ENCODE measurements at regions not wholly inside any gene's neighbourhood (a gene's known extent, or its start where the extent isn't known, plus 50 kb on each side); places are given as distances from the start of the nearest gene placed in this dataset.

DNA sequence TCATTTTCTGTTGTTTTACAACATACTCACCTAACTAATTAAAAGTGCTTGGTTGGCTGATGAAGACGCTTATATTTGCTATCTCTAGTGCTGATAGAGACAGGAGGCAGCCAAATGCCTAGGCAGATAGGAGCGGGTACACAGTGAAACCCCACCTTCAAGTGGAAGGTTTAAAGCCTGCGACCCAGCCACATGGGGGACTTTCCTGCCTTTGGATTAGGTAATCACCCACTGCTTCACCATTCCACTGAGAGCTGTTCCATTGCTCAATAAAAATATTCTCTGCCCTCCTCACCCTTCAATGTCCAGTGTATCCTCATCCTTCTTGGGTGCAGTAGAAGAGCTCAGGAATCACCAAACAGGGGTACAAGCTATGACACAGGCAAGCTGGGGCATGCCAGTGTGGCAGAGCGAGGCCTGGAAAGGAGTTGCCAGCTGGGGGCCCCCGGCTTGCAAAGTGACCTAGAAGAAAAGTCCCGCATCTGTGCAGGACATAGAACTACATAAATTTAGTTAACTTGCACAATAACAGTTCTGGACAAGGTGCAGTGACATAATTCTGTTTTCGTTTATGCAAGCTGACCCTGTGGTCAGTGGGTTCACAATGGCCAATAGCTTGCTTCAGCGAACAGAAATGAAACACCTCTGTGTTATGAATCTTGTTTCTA, 112.0 kb upstream of the MLIP start:
- no peaks in the 10 kb centered on the region for H3K9me3 Mint-ChIP-seq
- H3K36me3 Mint-ChIP-seq: no peaks in the 10 kb centered on the region
- H3K27ac Mint-ChIP-seq: no peak overlapping the region
- DNase-seq (ENCODE audit: low spot score in 2 of 2) (no peak), ATAC-seq (no peak)

DNA sequence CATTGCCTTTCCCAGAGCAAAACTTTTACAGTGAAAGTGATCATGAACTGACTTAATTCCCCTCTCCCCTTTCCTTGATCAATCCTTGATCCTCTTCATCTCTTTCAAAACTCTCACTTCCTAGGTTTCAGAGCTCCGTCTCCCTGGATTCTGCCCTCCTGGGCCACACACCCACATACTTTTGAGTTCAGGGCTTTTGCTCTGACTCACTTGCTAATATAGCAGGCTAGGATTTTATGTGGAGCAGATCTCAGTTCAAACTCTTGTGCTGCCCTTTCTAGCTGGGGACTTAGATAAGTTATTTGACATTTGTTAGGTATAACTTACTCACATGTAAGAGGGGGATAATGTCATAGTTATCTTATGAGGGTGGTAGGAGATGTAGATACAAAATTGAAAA, 109.1 kb upstream of the MLIP start:
- ATAC-seq (no peak), DNase-seq (ENCODE audit: low spot score in 2 of 2) (no peak)
- Mint-ChIP-seq H3K27ac (no peak overlapping the region), H3K36me3 (no peaks in the 10 kb centered on the region), H3K9me3 (no peaks in the 10 kb centered on the region)

DNA sequence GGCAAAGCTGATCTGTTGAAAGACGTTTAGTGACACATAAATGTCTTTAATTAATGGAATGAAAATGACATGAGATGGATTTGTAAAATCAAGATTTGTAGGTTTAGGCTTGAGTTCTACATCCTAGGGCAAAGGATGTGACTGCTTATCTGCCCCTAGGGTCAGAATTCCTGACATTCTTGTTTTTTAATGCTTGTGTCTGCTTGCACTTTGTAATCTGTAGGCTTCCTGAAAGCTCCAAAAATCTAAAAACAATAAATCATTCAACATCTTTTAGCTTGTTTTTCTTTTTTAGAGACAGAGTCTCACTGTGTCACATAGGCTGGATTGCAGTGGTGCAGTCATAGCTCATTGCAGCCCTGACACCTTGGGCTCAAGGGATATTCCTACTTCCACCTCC, 107.9 kb upstream of the MLIP start:
- Mint-ChIP-seq H3K36me3 (no peaks in the 10 kb centered on the region), H3K9me3 (no peaks in the 10 kb centered on the region), H3K27ac (no peak overlapping the region)
- DNase-seq (ENCODE audit: low spot score in 2 of 2): no peak
- ATAC-seq: no peak

DNA sequence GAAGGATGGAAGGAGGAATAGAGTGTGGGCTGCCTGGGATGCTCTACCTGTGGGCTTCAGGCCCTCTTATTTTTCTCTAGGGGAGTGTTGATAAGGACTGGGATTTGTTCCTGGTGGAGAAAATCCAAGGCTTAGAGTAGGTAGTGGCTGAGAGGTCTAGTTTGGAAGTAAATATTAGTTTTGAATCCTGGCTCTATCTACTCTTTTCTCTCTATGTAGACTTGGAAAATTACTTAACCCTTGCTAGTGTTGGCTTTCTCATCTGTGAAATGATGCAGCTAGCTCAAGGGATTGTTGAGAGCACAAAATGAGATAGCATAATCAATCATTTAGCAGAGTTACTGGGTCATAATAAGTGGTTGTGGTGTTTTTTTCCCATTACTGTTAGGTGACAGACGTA, 102.7 kb upstream of the MLIP start:
- DNase-seq (ENCODE audit: low spot score in 2 of 2) (no peak), ATAC-seq (no peak)
- Mint-ChIP-seq H3K27ac (no peak overlapping the region), H3K36me3 (no peaks in the 10 kb centered on the region), H3K9me3 (no peaks in the 10 kb centered on the region)

DNA sequence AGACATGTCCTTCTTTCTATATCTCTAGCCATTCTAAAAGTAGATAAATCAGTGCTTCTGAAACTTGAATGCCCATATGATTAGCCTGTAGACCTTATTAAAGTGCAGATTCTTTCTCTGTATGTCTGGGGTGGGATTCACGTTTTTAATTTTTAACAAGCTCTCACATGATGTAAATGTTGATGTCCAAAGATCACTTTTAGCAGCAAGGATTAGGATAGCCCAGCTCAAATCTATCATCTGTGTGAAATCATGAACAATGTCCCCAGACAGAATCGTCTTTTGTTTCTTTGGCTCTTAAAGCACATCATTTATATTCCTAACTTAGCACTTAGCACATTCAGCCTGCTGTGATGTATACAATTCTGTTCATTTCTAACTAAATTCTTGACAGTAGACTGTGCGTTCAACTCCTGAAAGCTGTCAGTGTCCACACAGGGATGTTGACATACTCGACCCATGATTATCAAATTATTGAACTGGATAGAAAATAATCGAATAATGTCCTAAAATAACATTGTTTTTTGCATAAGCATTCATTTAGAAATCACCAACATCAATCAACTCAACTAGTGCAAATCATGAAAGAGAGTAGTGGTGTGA, 102.1 kb upstream of the MLIP start:
- no peak for ATAC-seq
- no peak overlapping the region for H3K27ac Mint-ChIP-seq
- DNase-seq (ENCODE audit: low spot score in 2 of 2): no peak
- no peaks in the 10 kb centered on the region for H3K36me3 Mint-ChIP-seq
- no peaks in the 10 kb centered on the region for H3K9me3 Mint-ChIP-seq

DNA sequence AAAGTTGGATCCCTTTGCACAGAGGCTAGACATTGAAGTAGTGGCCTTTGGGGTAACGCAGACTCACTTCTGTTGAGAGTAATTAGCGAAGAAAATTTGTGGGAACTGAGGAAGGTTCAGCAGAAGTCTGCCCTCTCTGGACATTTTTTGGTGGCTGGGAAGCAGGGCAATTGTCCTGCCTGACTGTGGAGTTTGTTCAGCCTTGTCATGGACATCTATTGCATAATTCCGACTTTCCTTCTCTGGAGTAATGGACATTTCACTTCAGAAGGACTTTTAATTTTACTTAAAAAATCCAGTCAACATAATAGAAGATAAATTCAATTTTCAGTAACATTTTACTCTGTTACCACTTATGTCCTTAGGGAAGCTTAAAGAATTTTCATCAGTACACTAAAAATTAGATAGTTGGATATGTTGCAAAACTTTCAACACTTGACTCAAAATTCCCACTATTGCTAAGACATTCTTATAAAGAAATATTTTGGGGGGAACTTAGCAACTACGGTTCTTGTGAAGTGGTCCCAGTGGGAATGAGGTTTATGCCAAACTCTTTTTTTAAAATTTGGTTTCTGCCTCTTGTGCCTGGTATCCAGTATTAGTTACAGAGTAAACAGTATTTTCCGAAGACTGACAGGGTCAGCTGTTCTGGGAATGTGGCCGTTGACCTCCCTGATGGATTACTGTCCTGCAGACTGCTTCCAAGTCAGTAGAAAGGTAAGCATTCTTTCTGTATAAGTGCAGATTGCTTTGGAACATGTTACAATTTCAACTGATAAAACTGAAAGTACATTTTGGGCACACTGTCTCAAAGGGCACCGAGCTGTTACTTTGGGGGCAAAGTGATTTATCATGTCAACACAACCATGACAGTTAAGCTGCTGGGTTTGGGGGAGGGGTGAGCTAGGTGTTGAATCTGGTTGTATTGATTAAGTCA, 100.6 kb upstream of the MLIP start:
- no peaks in the 10 kb centered on the region for H3K36me3 Mint-ChIP-seq
- DNase-seq (ENCODE audit: low spot score in 2 of 2) (no peak), ATAC-seq (no peak)
- no peaks in the 10 kb centered on the region for H3K9me3 Mint-ChIP-seq
- H3K27ac Mint-ChIP-seq: no peak overlapping the region

DNA sequence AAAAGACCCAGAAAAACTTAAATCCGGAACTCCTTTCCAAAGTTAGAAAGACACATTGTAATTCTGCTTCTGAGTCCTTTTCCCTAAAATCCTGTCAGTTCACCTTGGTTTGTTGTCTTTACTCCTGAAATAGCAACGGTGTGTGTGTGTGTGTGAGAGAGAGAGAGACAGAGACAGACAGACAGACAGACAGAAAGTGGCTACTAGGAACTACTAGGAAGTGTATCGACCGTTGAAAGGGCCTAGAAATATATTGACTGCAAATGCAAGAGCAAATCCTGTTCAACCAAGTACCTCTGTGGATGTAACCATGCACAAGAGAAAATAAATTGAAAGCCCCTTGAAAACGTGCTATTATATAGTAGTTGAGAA, 100.0 kb upstream of the MLIP start:
- H3K9me3 Mint-ChIP-seq: no peaks in the 10 kb centered on the region
- no peak for ATAC-seq

DNA sequence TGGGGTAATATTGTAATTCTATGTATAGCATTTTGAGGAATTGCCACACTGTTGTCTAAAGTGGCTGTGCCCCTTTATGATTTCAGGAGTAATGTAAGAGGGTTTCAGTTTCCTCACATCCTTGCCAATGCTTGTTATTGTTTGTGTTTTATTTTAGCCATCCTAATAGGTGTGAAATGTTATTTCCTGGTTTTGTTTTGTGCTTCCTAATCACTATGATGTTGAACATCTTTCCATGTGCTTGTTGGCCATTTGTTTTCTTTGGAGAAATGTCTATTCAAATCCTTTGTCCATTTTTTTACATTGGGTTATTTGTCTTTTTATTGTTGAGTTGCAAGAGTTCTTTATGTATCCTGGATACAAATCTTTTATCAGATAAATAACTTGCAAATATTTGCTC, 97.3 kb upstream of the MLIP start:
- Mint-ChIP-seq H3K27ac (no peak overlapping the region), H3K36me3 (no peaks in the 10 kb centered on the region), H3K9me3 (no peaks in the 10 kb centered on the region)
- ATAC-seq (no peak), DNase-seq (ENCODE audit: low spot score in 2 of 2) (no peak)

More for the DNA sequence above, 100.0 kb upstream of the MLIP start:
- no peak overlapping the region for H3K27ac Mint-ChIP-seq
- no peaks in the 10 kb centered on the region for H3K36me3 Mint-ChIP-seq
- no peak for DNase-seq (ENCODE audit: low spot score in 2 of 2)

DNA sequence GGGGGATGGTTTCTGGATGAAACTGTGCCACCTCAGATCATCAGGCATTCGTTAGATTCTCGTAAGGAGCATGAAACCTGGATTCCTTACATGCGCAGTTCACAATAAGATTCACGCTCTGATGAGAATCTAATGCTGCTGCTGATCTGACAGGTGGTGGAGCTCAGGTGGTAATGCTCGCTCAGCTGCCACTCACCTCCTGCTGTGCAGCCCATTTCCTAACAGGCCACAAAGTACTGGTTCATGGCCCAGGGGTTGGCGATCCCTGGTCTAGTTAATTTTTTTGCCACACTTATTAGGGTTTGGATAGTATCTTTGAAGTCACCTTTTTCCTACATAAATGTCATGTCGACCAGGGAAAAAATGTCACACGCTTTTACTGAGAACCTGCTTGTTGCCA, 96.8 kb upstream of the MLIP start:
- DNase-seq (ENCODE audit: low spot score in 2 of 2): no peak
- ATAC-seq: no peak
- Mint-ChIP-seq H3K36me3 (no peaks in the 10 kb centered on the region), H3K27ac (no peak overlapping the region), H3K9me3 (no peaks in the 10 kb centered on the region)

DNA sequence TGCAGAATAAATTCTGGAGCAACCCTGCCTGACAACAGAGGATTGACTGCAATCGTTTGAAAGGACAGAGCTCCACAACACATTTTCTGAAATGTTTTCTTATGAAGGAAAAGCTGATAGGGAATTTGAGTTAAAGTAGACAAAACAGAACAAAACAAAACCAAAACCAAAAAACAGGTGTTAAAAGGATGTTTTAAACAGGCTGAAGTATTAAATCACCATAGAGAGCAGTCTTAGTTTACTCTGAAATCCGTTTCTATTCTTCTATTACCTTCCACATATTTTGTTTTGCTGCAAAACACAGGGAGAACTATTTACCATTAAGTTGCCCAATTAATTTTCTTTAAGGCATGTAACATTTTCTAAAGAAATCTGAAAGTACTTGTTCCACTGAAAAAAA, 93.4 kb upstream of the MLIP start:
- ATAC-seq (no peak), DNase-seq (ENCODE audit: low spot score in 2 of 2) (no peak)
- Mint-ChIP-seq H3K27ac (no peak overlapping the region), H3K36me3 (no peaks in the 10 kb centered on the region), H3K9me3 (no peaks in the 10 kb centered on the region)

DNA sequence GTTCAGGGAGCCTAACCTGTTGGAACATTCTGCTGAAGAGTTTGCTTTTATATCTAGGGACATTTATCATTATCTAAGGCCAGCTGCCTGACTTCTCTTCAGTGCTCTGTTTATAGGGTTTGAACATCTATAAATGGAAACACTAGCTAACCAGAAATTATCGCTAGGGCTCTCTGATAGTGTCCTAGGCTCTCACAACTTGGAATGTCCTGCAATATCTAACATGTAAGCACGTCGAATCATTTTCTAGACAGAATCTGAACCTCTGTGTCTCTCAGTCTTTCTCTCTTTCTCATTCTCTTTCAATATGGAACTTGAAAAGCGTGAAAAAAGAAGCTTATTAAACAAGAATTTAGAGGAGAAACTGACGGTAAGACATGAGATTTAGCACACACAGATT, 92.5 kb upstream of the MLIP start:
- no peak for DNase-seq (ENCODE audit: low spot score in 2 of 2)
- Mint-ChIP-seq H3K9me3 (no peaks in the 10 kb centered on the region), H3K27ac (no peak overlapping the region), H3K36me3 (no peaks in the 10 kb centered on the region)
- ATAC-seq: no peak

DNA sequence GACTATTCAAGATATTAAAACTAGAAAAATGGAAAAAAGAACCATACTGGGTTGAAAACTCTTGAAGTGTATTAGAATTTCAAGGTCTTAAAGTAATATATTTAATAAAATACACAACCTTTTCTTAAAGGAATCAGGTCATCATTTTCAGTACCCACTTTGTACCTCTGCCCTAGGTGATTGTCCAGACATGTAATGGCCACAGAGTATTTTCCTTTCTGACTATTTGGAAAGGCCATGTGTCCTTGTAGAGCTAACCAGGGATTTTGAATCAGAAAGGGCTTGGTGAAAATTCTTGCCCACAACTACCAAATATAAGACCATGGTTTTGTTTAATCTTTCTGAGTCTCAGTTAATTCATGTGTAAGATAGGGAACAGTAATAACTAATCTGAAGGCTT, 91.4 kb upstream of the MLIP start:
- Mint-ChIP-seq H3K36me3 (no peaks in the 10 kb centered on the region), H3K9me3 (no peaks in the 10 kb centered on the region), H3K27ac (no peak overlapping the region)
- no peak for DNase-seq (ENCODE audit: low spot score in 2 of 2)
- no peak for ATAC-seq

DNA sequence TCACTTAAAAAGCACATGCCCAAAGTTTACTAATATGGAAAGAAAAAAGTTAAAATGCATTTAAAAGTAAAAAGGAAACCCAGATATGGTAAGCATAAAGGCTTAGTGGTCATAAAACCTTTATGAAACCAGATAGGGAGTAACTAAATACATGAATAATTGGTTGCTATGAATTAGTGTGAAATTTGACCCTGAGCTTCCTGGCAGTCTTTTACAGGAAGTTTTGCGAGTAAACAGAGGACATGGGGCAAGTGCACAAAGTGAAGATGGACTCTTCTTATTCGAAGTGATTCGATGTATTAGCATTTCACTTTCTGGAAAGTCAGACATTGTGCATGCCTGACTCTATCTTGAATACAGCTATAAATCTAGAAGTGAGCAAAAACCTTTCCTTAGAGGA, 90.9 kb upstream of the MLIP start:
- ATAC-seq (no peak), DNase-seq (ENCODE audit: low spot score in 2 of 2) (no peak)
- Mint-ChIP-seq H3K27ac (no peak overlapping the region), H3K9me3 (no peaks in the 10 kb centered on the region), H3K36me3 (no peaks in the 10 kb centered on the region)

DNA sequence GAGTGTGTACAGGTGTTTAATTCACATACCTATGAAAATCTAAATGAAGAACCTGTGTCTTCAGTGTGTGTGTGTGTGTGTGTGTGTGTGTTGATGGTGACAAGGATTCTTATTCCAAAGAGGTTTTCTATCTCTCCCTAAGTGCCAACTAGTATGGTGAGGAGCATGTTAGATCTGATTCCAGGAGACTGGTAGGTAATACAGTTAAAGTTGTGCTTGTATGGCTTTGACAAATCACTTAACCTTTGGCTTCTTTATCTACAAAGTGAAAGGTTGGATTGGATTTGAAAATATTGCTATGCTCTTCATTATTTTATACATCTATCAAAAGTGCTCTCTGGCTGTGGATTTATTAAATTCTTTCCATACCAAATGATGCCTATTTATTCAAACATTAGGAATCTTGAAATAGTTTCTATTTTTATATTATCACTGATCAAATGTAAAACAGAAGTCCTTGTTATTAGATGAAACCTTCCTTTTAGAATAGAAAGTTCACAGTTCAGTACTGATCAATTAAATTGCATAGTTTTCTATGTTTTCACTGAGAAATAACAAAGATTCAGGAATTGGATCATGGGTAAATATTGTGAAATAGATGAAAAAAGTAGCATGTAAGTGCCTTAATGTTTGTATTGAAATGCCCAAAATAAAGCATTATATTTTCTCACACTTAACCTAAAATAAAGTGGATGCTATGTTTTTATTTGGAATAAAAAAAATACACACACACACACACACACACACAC, 84.4 kb upstream of the MLIP start:
- Mint-ChIP-seq H3K36me3 (no peaks in the 10 kb centered on the region), H3K27ac (no peak overlapping the region), H3K9me3 (no peaks in the 10 kb centered on the region)
- DNase-seq (ENCODE audit: low spot score in 2 of 2) (no peak), ATAC-seq (no peak)

DNA sequence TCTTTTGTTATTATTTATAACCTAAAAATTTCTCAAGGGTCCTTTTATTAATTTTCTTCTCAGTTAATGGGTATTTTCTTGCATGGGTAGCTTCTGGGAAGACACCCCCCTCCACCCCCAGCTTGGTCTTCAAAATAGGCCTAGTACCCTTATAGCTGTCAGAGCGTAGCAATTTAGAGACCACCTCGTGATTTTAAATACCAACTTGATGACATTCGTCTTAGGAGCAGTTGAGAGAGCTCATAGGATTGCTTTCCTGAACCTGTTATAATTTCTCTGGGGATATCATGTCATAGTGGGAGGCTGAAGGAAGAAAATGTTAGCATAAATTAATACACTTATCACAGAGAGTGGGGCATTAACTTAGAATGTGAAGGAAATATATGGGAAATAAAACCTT, 83.1 kb upstream of the MLIP start:
- no peaks in the 10 kb centered on the region for H3K9me3 Mint-ChIP-seq
- DNase-seq (ENCODE audit: low spot score in 2 of 2) (no peak), ATAC-seq (no peak)
- no peaks in the 10 kb centered on the region for H3K36me3 Mint-ChIP-seq
- no peak overlapping the region for H3K27ac Mint-ChIP-seq

DNA sequence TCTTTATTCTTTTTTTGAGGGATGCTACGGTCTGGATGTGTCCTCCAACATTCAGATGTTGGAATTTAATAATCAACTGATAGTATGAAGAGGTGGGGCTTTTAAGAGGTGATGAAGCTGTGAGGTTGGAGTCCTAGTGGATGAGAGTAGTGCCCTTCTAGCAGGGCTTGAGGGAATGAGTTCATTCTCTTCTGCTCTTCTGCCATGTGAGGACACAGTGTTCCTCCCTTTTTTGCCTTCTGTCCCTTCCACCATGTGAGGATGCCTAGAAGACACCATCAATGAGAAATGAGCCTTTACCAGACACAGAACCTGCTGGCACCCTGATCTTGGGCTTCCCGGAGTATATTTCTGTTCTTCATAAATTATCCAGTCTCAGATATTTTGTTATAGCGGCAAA, 82.1 kb upstream of the MLIP start:
- ATAC-seq (no peak), DNase-seq (ENCODE audit: low spot score in 2 of 2) (no peak)
- H3K27ac Mint-ChIP-seq: no peak overlapping the region
- no peaks in the 10 kb centered on the region for H3K36me3 Mint-ChIP-seq
- no peaks in the 10 kb centered on the region for H3K9me3 Mint-ChIP-seq

DNA sequence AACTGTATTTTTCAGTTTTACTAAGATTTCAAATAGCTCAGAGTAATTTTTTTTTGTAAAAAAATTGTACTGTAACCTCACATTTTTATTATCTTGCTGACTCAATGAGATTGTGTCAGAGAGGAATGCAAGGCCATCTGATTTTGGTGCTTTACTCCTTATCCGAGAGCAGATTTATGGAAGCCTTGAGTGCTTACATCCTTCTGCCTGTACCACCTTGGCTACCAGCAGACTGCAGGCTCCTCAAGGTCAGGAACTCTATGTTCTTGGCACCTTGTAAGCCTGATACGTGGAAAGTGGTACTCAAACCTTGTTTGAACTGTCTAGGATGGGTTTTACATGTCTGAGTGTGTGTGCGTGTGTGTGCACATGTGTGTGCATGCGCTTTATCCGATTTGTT, 80.1 kb upstream of the MLIP start:
- Mint-ChIP-seq H3K36me3 (no peaks in the 10 kb centered on the region), H3K27ac (no peak overlapping the region), H3K9me3 (no peaks in the 10 kb centered on the region)
- no peak for ATAC-seq
- no peak for DNase-seq (ENCODE audit: low spot score in 2 of 2)
